Stomach (tissue), 8 donors: ENCODE measurements at regions not wholly inside any gene's neighbourhood (a gene's known extent, or its start where the extent isn't known, plus 50 kb on each side); places are given as distances from the start of the nearest gene placed in this dataset.

Experiments used
- DNase-seq, 2 donors: peaks; one replicate each; pipeline versions ENCODE4 v3.0.0 to v3.0.0-alpha.2; 2013 to 2019
- H3K27ac ChIP-seq, 5 donors: fragments of 200-600 bp in 4 of 5; sonication (generic) in 4 of 5; one replicate each; pipeline ENCODE4 v1.5.1; 2013 to 2019; ENCODE audit warnings: mild to moderate bottlenecking in 1 of 5, moderate library complexity in 1 of 5
- H3K27me3 ChIP-seq, 3 donors: fragments of 200-600 bp; sonication (generic); one replicate each; pipeline ENCODE4 v1.5.1; 2017 to 2019; ENCODE audit warnings: mixed run types in 1 of 3
- H3K36me3 ChIP-seq, 4 donors: fragments of 200-600 bp; sonication (generic); 1 replicate in 3 of 4; 2 replicates in 1 of 4; pipeline ENCODE4 v1.5.1; 2016 to 2019
- H3K4me1 ChIP-seq, 4 donors: fragments of 200-600 bp; sonication (generic); one replicate each; pipeline ENCODE4 v1.5.1; 2016 to 2019
- H3K4me3 ChIP-seq, 4 donors: fragments of 200-600 bp; sonication (generic) in 3 of 4; one replicate each; pipeline ENCODE4 v1.5.1; 2016 to 2019; ENCODE audit warnings: mild to moderate bottlenecking in 1 of 4
- H3K9me3 ChIP-seq, 4 donors: fragments of 200-600 bp; sonication (generic); one replicate each; pipeline ENCODE4 v1.5.1; 2016 to 2019
- EP300 ChIP-seq: sonication (generic); formaldehyde crosslinking; IDR thresholded peaks from one replicate; pipeline ENCODE4 v1.6.1; 2017; ENCODE audit warnings: antibody characterized with exemption
- POLR2A ChIP-seq, 4 donors: fragments of 450-650 bp; IDR thresholded peaks; one replicate each; pipeline ENCODE4 v1.6.1; 2016; ENCODE audit warnings: antibody characterized with exemption in 4 of 4, control low read depth in 2 of 4, mild to moderate bottlenecking in 1 of 4, moderate library complexity in 1 of 4
- POLR2AphosphoS5 ChIP-seq, 3 donors: sonication (generic); formaldehyde crosslinking; IDR thresholded peaks; one replicate each; pipeline ENCODE4 v1.6.1; 2016; ENCODE audit warnings: antibody characterized with exemption in 3 of 3
- WGBS, 5 donors: extraction: QIAGEN DNeasy Blood & Tissue Kit in 3 of 5; methylation state at CpG; one replicate each; pipeline versions ENCODE4 v1.1.5 to v1.1.7; 2013 to 2018; 5-methylcytosine and 5-hydroxymethylcytosine counted together
- intact Hi-C: fragments of 100-400 bp; cut with DNase I; formaldehyde crosslinking; loops from one replicate; pipeline ENCODE4 v1.15.1; 2023; ENCODE audit warnings: low total_unique reads
- TF ChIP-seq, protein P1 (sequence below), 7 experiments: fragments of 450-650 bp in 4 of 7; fragments of 200-600 bp in 3 of 7; sonication (generic) in 3 of 7; IDR thresholded peaks; one replicate each; pipeline ENCODE4 v1.5.1; 2016 to 2019; ENCODE audit warnings: antibody characterized with exemption in 7 of 7, control low read depth in 2 of 7, mild to moderate bottlenecking in 1 of 7
- donor health status: healthy with polysubstance abuse.
- donor health status: Bipolar disorder and iron deficiency.
- donor health status: healthy.

DNA sequence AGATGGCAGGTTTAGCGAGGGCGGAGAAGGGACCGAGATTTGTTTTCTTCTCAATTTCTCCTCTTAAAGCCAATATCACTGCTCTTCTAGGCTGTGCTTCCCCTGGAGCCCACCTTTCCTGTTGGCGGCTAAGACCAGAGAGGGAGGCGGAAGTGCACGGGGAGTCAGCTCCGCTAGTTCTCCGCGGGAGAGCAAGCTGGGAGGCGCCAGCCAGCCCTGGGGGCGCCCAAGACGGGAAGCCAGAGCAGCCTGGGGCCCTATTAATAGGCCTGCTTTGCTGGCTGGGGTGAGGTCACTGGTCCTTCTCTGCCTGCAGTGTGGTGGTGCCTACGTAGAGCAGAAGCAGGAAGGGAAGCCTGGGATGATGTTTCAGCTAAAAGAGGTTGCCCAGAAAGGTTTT is 61.6 kb downstream of the LSM5 start:
- 11 to 16% (median 13%) methylated on average over 13 of the region's 13 CpGs for WGBS, 5 donors
- peaks cover 12 to 60% (median 30%) of the 10 kb centered on the region in 3 donors for H3K27me3 ChIP-seq
- H3K4me1 ChIP-seq: peaks cover 0 to 8% (median 4%) of the 10 kb centered on the region in 4 donors
- H3K36me3 ChIP-seq: no peaks in the 10 kb centered on the region
- no peak for DNase-seq
- H3K27ac ChIP-seq: no peak overlapping the region
- no peak for TF ChIP-seq POLR2A (IDR thresholded peaks at IDR 0.05)
- no peak for TF ChIP-seq POLR2AphosphoS5 (IDR thresholded peaks at IDR 0.05)
- TF ChIP-seq EP300: no peak
- TF ChIP-seq, protein P1, sequence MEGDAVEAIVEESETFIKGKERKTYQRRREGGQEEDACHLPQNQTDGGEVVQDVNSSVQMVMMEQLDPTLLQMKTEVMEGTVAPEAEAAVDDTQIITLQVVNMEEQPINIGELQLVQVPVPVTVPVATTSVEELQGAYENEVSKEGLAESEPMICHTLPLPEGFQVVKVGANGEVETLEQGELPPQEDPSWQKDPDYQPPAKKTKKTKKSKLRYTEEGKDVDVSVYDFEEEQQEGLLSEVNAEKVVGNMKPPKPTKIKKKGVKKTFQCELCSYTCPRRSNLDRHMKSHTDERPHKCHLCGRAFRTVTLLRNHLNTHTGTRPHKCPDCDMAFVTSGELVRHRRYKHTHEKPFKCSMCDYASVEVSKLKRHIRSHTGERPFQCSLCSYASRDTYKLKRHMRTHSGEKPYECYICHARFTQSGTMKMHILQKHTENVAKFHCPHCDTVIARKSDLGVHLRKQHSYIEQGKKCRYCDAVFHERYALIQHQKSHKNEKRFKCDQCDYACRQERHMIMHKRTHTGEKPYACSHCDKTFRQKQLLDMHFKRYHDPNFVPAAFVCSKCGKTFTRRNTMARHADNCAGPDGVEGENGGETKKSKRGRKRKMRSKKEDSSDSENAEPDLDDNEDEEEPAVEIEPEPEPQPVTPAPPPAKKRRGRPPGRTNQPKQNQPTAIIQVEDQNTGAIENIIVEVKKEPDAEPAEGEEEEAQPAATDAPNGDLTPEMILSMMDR (IDR thresholded peaks at IDR 0.05): no peak
- no peak overlapping the region for H3K4me3 ChIP-seq
- peaks cover 0 to 29% (median 21%) of the 10 kb centered on the region in 4 donors for H3K9me3 ChIP-seq
- intact Hi-C loops: no loop called here

- Histone ChIP-seq H3K27ac (no peak overlapping the region), H3K4me1 (peaks cover 0 to 8% (median 4%) of the 10 kb centered on the region in 4 donors), H3K27me3 (peaks cover 12 to 64% (median 30%) of the 10 kb centered on the region in 3 donors), H3K36me3 (no peaks in the 10 kb centered on the region), H3K4me3 (peak overlapping the region in 1 of 4 donors; percentile 7), H3K9me3 (peaks cover 0 to 29% (median 21%) of the 10 kb centered on the region in 4 donors)
- intact Hi-C loops: no loop called here
- WGBS, 5 donors: 8 to 18% (median 11%) methylated on average over 29 to 48 of the region's 48 CpGs
- TF ChIP-seq EP300: no peak
- TF ChIP-seq, protein P1 (IDR thresholded peaks at IDR 0.05): peak in 1 of 7 experiments; percentile 15
- DNase-seq: peak; percentile 42 to 94
These were observed 62.4 kb downstream of the LSM5 start for GRCh38 chr7:32427769-32428291.

GRCh38 chr7:32416846-32417245 is 73.3 kb downstream of the LSM5 start:
- WGBS, 5 donors: 75 to 82% (median 78%) methylated on average over 8 of the region's 8 CpGs
- Histone ChIP-seq H3K4me3 (no peak overlapping the region), H3K27ac (no peak overlapping the region), H3K36me3 (no peaks in the 10 kb centered on the region), H3K9me3 (no peaks in the 10 kb centered on the region), H3K27me3 (peaks cover 0 to 23% (median 7%) of the 10 kb centered on the region in 3 donors), H3K4me1 (no peaks in the 10 kb centered on the region)
- intact Hi-C loops: no loop called here
- no peak for DNase-seq
- TF ChIP-seq POLR2A (IDR thresholded peaks at IDR 0.05) (no peak), EP300 (no peak)
- TF ChIP-seq, protein P1 (IDR thresholded peaks at IDR 0.05): no peak

DNA sequence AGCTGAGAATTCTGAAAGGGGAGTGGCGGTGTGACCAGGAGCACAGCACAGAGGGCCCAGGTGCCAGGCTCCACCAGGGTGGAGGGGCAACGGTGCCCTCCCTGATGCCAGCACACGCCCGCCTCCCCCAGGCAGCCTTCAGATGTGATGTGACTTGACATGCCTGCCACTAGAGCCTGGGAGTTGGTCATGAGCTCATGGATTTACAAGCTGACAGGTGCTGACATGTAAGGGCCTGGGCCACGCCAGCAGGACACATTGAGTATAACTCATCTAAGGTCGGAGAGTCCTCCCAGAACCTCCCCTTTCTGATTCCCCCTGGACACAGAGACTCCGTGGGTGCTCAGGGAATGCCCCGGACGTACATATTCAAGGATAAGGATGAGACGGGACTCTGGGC is 74.2 kb downstream of the LSM5 start:
- no peak for DNase-seq
- Histone ChIP-seq H3K27ac (no peak overlapping the region), H3K9me3 (no peaks in the 10 kb centered on the region), H3K4me1 (no peaks in the 10 kb centered on the region), H3K27me3 (peaks cover 0 to 23% (median 7%) of the 10 kb centered on the region in 3 donors), H3K36me3 (no peaks in the 10 kb centered on the region), H3K4me3 (no peak overlapping the region)
- 69 to 85% (median 82%) methylated on average over 7 to 10 of the region's 10 CpGs for WGBS, 5 donors
- TF ChIP-seq POLR2AphosphoS5 (IDR thresholded peaks at IDR 0.05) (no peak), EP300 (no peak), POLR2A (IDR thresholded peaks at IDR 0.05) (no peak)
- TF ChIP-seq, protein P1 (IDR thresholded peaks at IDR 0.05): no peak
- intact Hi-C loops: no loop called here
